ENCODE measurements at regions not wholly inside any gene's neighbourhood (a gene's known extent, or its start where the extent isn't known, plus 50 kb on each side); places are given as distances from the start of the nearest gene placed in this dataset.

DNA sequence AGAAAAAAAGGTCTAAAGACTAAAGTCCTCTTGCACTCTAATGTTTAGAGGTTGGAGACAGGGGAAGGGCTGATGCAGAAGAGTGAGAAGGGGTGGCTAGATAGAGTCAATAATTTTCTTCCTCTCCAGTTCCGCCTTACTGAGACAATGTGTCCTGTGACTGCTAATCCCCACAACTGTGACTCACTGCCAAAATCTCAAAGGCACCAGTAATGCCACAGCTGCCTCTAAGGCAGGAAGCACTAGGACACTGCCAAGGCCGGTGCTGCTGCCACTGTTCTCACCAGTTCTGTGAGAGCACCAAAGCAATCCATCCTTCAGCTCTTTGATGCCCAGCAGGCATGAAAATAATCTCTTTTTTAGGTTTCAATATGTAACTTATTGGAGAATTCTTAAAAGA is 701.9 kb upstream of the MAP3K7 start:
- H3K9me3 ChIP-seq (ENCODE audit: insufficient read depth, low read length), result no peaks in the 10 kb centered on the region
- H3K4me3 ChIP-seq (ENCODE audit: insufficient read length, low read depth), result no peak overlapping the region
- H3K9ac ChIP-seq (ENCODE audit: insufficient read length, low read depth), result no peak overlapping the region
- DNase-seq (ENCODE audit: low read depth, low spot score), result no peak
- peaks cover 44% of the 10 kb centered on the region for H3K27me3 ChIP-seq (ENCODE audit: insufficient read depth, insufficient read length)
- H3K36me3 ChIP-seq (ENCODE audit: insufficient read depth, insufficient read length, low read length), result no peaks in the 10 kb centered on the region
- TF ChIP-seq SUZ12 (IDR thresholded peaks at IDR 0.05; ENCODE audit: extremely low read depth, insufficient read depth, insufficient read length) (no peak), ZNF274 (IDR thresholded peaks at IDR 0.05; ENCODE audit: low read depth, low read length) (no peak), YY1 (IDR thresholded peaks at IDR 0.05; ENCODE audit: insufficient read depth, insufficient read length) (no peak)
- no peaks in the 10 kb centered on the region for H3K4me1 ChIP-seq (ENCODE audit: insufficient read depth, insufficient read length)

DNA sequence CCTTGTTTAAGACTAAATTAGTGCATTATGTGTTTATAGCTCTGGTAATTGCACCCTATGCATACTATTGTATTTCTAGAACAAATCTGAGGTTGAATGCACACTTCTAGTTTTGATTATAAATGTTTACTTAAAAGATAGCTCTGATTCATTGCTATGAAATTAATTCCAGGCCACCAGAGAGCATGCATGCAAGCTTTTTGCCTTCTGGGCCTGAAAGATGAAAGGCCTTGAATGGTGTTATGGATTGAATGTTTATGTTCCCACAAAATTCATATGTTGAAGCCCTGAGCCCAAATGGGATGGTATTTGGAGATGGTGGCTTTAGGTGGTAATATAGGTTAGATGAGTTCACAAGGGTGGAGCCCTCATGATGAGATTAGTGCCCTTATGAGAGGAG is 695.0 kb upstream of the MAP3K7 start:
- Histone ChIP-seq H3K27me3 (ENCODE audit: insufficient read depth, insufficient read length) (no peaks in the 10 kb centered on the region), H3K9ac (ENCODE audit: insufficient read length, low read depth) (no peak overlapping the region), H3K36me3 (ENCODE audit: insufficient read depth, insufficient read length, low read length) (no peaks in the 10 kb centered on the region), H3K4me1 (ENCODE audit: insufficient read depth, insufficient read length) (no peaks in the 10 kb centered on the region), H3K9me3 (ENCODE audit: insufficient read depth, low read length) (no peaks in the 10 kb centered on the region), H3K4me3 (ENCODE audit: insufficient read length, low read depth) (no peak overlapping the region)
- no peak for TF ChIP-seq YY1 (IDR thresholded peaks at IDR 0.05; ENCODE audit: insufficient read depth, insufficient read length)
- TF ChIP-seq SUZ12 (IDR thresholded peaks at IDR 0.05; ENCODE audit: extremely low read depth, insufficient read depth, insufficient read length), result no peak
- TF ChIP-seq ZNF274 (IDR thresholded peaks at IDR 0.05; ENCODE audit: low read depth, low read length), result no peak
- no peak for DNase-seq (ENCODE audit: low read depth, low spot score)

DNA sequence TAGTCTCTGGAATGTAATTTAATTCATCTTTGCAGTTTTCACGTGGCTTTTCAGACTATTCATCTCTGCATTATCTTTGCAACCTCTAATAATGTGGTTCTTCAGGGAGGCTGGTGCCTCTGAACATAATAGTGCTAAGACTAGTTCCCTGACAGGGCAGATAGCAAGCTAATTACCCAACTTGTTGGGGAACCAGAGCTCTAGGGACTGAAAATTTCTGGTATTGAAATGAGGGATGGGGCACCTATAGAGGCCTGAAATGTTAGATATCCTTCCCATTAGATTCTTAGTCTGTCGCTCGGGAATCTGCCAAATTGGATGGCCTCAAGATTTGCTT is 693.6 kb upstream of the MAP3K7 start:
- no peaks in the 10 kb centered on the region for H3K36me3 ChIP-seq (ENCODE audit: insufficient read depth, insufficient read length, low read length)
- TF ChIP-seq ZNF274 (IDR thresholded peaks at IDR 0.05; ENCODE audit: low read depth, low read length) (no peak), SUZ12 (IDR thresholded peaks at IDR 0.05; ENCODE audit: extremely low read depth, insufficient read depth, insufficient read length) (no peak), YY1 (IDR thresholded peaks at IDR 0.05; ENCODE audit: insufficient read depth, insufficient read length) (no peak)
- no peaks in the 10 kb centered on the region for H3K4me1 ChIP-seq (ENCODE audit: insufficient read depth, insufficient read length)
- H3K4me3 ChIP-seq (ENCODE audit: insufficient read length, low read depth), result no peak overlapping the region
- no peaks in the 10 kb centered on the region for H3K9me3 ChIP-seq (ENCODE audit: insufficient read depth, low read length)
- no peak overlapping the region for H3K9ac ChIP-seq (ENCODE audit: insufficient read length, low read depth)
- DNase-seq (ENCODE audit: low read depth, low spot score), result no peak
- H3K27me3 ChIP-seq (ENCODE audit: insufficient read depth, insufficient read length), result no peaks in the 10 kb centered on the region

DNA sequence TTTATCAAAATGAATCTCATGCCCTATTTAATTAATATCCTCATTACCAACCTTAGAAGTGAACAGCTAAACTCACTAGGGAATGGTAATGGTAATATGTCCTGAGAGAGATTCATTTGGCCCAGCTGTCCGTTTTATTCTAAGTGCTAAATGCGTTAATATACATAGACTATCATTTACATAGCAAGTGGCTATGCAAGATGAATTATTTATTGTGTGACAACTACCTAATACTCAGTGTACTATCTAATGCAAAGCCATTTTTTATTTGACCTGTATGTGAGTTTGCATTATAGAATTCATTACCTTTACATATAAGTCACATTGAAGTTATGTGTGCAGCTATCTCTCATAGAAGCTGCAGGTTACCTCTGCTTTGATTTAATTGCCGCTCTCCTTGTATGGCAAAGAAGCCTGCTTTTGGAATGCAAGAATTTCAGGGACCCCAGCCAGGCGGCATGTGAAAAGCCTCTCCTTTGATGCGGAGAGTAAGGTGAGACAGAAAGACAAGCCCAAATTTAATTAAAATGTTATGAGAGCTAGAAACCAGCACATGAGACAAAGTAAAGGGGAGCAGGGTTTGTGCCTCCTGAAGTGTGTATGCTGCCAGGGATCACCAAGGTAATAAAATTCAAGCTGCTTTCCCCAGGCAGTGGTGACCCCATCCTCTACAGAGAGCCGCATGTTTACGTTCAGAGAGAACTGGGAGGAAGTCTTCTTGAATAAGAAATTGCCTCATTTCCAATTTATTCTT is 693.0 kb upstream of the MAP3K7 start:
- Histone ChIP-seq H3K4me1 (ENCODE audit: insufficient read depth, insufficient read length) (no peaks in the 10 kb centered on the region), H3K9me3 (ENCODE audit: insufficient read depth, low read length) (no peaks in the 10 kb centered on the region), H3K27me3 (ENCODE audit: insufficient read depth, insufficient read length) (no peaks in the 10 kb centered on the region), H3K36me3 (ENCODE audit: insufficient read depth, insufficient read length, low read length) (no peaks in the 10 kb centered on the region), H3K4me3 (ENCODE audit: insufficient read length, low read depth) (no peak overlapping the region), H3K9ac (ENCODE audit: insufficient read length, low read depth) (no peak overlapping the region)
- DNase-seq (ENCODE audit: low read depth, low spot score), result no peak
- TF ChIP-seq SUZ12 (IDR thresholded peaks at IDR 0.05; ENCODE audit: extremely low read depth, insufficient read depth, insufficient read length) (no peak), YY1 (IDR thresholded peaks at IDR 0.05; ENCODE audit: insufficient read depth, insufficient read length) (no peak), ZNF274 (IDR thresholded peaks at IDR 0.05; ENCODE audit: low read depth, low read length) (no peak)

DNA sequence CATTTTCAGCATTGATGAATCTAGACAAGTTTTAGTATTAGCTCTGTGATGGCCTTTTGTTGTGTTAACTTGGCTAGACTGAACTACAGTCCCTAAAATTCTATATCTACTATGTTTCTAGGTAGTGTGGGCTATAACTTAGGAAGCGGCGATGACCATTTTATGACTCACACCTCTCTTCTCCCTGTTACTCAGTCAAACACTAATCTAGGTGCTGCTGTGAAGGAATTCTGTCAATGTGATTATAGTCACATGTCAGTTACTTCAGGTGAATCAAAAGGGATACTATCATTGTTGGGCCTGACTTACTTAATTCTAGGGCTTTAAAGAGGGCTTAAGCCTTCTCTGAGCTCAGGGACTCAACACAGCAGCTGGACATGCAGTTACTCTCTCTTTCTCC is 691.5 kb upstream of the MAP3K7 start:
- Histone ChIP-seq H3K9me3 (ENCODE audit: insufficient read depth, low read length) (no peaks in the 10 kb centered on the region), H3K27me3 (ENCODE audit: insufficient read depth, insufficient read length) (no peaks in the 10 kb centered on the region), H3K4me1 (ENCODE audit: insufficient read depth, insufficient read length) (no peaks in the 10 kb centered on the region), H3K36me3 (ENCODE audit: insufficient read depth, insufficient read length, low read length) (no peaks in the 10 kb centered on the region), H3K4me3 (ENCODE audit: insufficient read length, low read depth) (no peak overlapping the region), H3K9ac (ENCODE audit: insufficient read length, low read depth) (no peak overlapping the region)
- no peak for TF ChIP-seq YY1 (IDR thresholded peaks at IDR 0.05; ENCODE audit: insufficient read depth, insufficient read length)
- no peak for TF ChIP-seq ZNF274 (IDR thresholded peaks at IDR 0.05; ENCODE audit: low read depth, low read length)
- DNase-seq (ENCODE audit: low read depth, low spot score), result no peak

DNA sequence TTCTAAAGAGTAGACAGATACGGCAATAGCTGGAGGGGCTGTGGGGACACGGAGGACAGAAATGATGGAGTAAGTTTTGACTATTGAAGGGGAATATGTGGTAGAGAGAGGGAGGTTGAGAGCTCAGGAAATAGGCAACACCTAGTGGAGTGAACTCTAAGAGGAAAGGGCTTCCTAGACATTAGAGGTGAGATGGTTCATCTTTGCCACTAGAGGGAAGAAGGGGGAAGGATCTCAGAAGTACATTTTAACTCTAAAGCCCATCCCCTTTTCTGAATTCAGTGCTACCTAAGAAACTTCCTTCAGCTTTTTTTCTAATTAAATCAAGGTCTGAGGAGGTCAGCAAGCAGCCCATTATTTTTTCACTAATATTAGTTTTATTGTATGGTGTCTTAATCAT is 689.4 kb upstream of the MAP3K7 start:
- DNase-seq (ENCODE audit: low read depth, low spot score), result no peak
- no peak for TF ChIP-seq YY1 (IDR thresholded peaks at IDR 0.05; ENCODE audit: insufficient read depth, insufficient read length)
- no peak for TF ChIP-seq SUZ12 (IDR thresholded peaks at IDR 0.05; ENCODE audit: extremely low read depth, insufficient read depth, insufficient read length)
- TF ChIP-seq ZNF274 (IDR thresholded peaks at IDR 0.05; ENCODE audit: low read depth, low read length), result no peak
- H3K9me3 ChIP-seq (ENCODE audit: insufficient read depth, low read length), result peaks cover 6% of the 10 kb centered on the region; the same call in 1 of the 2 replicates

DNA sequence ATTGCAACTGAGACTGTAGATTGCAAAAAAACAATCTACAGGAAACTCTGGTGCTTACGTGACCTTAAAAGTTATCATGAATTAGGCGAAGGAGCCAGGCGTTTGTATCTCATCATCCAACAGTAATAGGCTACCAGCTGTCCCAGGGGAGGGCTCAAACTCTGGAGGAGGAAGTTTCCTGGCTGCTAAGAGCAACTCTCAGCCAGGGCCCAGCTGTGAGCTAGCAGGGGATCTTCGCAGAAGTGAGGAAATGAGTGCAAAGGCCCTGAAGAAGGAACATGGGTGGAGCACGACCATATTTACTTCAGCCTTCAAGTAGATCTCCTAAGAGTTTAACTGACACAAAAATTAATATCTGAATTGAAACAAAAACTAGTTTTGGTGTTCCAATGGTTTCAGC is 686.9 kb upstream of the MAP3K7 start:
- H3K9ac ChIP-seq (ENCODE audit: insufficient read length, low read depth), result no peak overlapping the region
- H3K9me3 ChIP-seq (ENCODE audit: insufficient read depth, low read length), result peaks cover 15% of the 10 kb centered on the region; the same call in 1 of the 2 replicates
- H3K36me3 ChIP-seq (ENCODE audit: insufficient read depth, insufficient read length, low read length), result no peaks in the 10 kb centered on the region
- DNase-seq (ENCODE audit: low read depth, low spot score), result no peak
- H3K4me3 ChIP-seq (ENCODE audit: insufficient read length, low read depth), result no peak overlapping the region
- H3K4me1 ChIP-seq (ENCODE audit: insufficient read depth, insufficient read length), result no peaks in the 10 kb centered on the region
- no peak for TF ChIP-seq SUZ12 (IDR thresholded peaks at IDR 0.05; ENCODE audit: extremely low read depth, insufficient read depth, insufficient read length)
- no peak for TF ChIP-seq YY1 (IDR thresholded peaks at IDR 0.05; ENCODE audit: insufficient read depth, insufficient read length)
- TF ChIP-seq ZNF274 (IDR thresholded peaks at IDR 0.05; ENCODE audit: low read depth, low read length), result no peak
- H3K27me3 ChIP-seq (ENCODE audit: insufficient read depth, insufficient read length), result no peaks in the 10 kb centered on the region

More for the DNA sequence above, 689.4 kb upstream of the MAP3K7 start:
- Histone ChIP-seq H3K36me3 (ENCODE audit: insufficient read depth, insufficient read length, low read length) (no peaks in the 10 kb centered on the region), H3K27me3 (ENCODE audit: insufficient read depth, insufficient read length) (no peaks in the 10 kb centered on the region), H3K4me1 (ENCODE audit: insufficient read depth, insufficient read length) (no peaks in the 10 kb centered on the region), H3K9ac (ENCODE audit: insufficient read length, low read depth) (no peak overlapping the region), H3K4me3 (ENCODE audit: insufficient read length, low read depth) (no peak overlapping the region)
